Urinary bladder (tissue), 3 donors: ENCODE measurements at regions not wholly inside any gene's neighbourhood (a gene's known extent, or its start where the extent isn't known, plus 50 kb on each side); places are given as distances from the start of the nearest gene placed in this dataset.
A peak's percentile ranks its signal among the peaks of the same experiment; 100 is the strongest.
"Not testable (repeated sequence)": the region's sequence is repeated elsewhere in the genome, so short reads cannot be mapped to it uniquely, and the experiment has no call there.

Source experiments
- DNase-seq: peaks from one replicate; pipeline ENCODE4 v3.0.0-alpha.2; 2015; ENCODE audit errors: extremely low spot score
- H3K27ac ChIP-seq: one replicate; pipeline ENCODE4 v1.5.1; 2013; ENCODE audit warnings: low read depth, mild to moderate bottlenecking, moderate library complexity
- H3K36me3 ChIP-seq: one replicate; pipeline ENCODE4 v1.6.1; 2013; ENCODE audit warnings: mild to moderate bottlenecking, moderate library complexity; ENCODE audit not compliant: insufficient read depth
- H3K4me1 ChIP-seq: one replicate; pipeline ENCODE4 v1.6.1; 2013; ENCODE audit warnings: mild to moderate bottlenecking, moderate library complexity; ENCODE audit not compliant: insufficient read depth
- H3K4me3 ChIP-seq: one replicate; pipeline ENCODE4 v1.5.1; 2013; ENCODE audit warnings: low read depth, low read length
- WGBS: extraction: QIAGEN DNeasy Blood & Tissue Kit; methylation state at CpG from one replicate; pipeline ENCODE4 v1.1.7; 2013; 5-methylcytosine and 5-hydroxymethylcytosine counted together
- donor health status: healthy with polysubstance abuse.
- donor health status: healthy.

DNA sequence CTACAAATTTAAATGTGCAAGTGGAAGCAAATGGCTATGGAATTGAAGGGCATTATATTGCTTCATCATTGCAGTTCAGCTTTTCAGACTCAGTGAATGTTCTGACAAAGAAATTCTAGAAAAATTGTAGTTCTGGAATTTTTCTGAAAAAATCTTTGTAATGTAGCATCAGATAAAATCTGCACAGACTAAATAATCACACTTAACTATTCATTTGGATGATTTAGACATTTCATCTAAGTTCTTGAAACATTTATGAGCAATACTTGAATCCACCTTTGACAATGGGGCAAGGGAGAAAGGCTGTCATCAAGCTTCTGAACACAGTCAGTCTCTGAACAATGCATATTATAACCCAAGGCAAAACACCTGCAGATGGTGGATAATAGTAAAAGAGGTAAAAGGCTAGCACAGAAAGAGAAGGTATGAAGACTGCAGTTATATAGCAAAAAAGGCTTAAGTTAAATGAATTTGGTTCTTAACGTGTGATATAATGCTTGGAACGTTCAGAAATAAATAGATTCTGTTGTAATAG lies 1352.0 kb upstream of the NUDT12 start:
- Histone ChIP-seq H3K36me3 (no peaks in the 10 kb centered on the region), H3K4me3 (no peak overlapping the region), H3K27ac (no peak overlapping the region), H3K4me1 (no peaks in the 10 kb centered on the region)
- 92% methylated on average over 2 of the region's 2 CpGs for WGBS
- no peak for DNase-seq

- Histone ChIP-seq H3K4me3 (no peak overlapping the region), H3K27ac (no peak overlapping the region), H3K4me1 (no peaks in the 10 kb centered on the region), H3K36me3 (no peaks in the 10 kb centered on the region)
- DNase-seq: peak; percentile 7
- 86% methylated on average over 3 of the region's 3 CpGs for WGBS
These were observed 1351.3 kb upstream of the NUDT12 start for GRCh38 chr5:104913841-104914281.

DNA sequence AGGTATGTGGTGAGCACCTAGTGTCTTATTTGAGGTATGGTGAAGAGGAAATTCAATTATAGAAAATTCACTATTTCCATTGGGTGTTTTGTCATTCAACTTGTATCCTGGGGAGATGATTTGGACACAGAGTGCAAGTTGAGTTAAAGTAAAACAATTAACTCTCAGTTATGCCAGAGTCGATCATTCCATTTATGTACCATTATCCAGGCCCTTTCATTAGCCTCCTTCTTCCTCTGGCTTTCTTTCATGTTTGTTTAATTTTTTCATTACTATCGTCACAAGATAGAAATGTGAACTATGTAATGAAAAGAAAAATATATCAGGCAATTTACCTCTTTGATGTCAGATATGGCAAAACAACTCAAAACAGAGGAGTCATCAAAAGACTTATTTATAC lies 1347.2 kb upstream of the NUDT12 start:
- no peaks in the 10 kb centered on the region for H3K4me1 ChIP-seq
- H3K4me3 ChIP-seq: no peak overlapping the region
- no peaks in the 10 kb centered on the region for H3K36me3 ChIP-seq
- H3K27ac ChIP-seq: no peak overlapping the region
- WGBS: 69% methylated on average over 2 of the region's 2 CpGs
- no peak for DNase-seq

DNA sequence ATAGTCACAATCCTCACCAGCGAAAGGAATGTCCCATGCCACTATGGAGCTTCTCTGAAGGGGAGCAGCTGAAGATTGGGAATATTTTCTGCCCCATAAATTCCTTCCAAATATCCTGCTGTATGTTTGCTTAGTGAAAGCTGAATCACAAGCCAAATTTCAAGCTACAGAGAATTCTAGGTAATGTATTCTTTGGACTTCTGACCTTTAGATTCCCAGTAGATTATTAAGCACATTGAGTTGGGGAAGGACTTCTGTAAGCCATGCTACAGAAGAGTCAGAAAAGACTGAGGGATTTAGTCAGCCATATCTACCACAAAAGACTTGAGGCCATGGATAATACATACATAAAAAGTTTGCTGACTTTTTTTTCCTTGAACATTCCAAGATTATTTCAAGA lies 1342.0 kb upstream of the NUDT12 start:
- WGBS: 94% methylated on average over 1 of the region's 1 CpG
- Histone ChIP-seq H3K27ac (no peak overlapping the region), H3K4me3 (no peak overlapping the region), H3K36me3 (no peaks in the 10 kb centered on the region), H3K4me1 (no peaks in the 10 kb centered on the region)
- no peak for DNase-seq

DNA sequence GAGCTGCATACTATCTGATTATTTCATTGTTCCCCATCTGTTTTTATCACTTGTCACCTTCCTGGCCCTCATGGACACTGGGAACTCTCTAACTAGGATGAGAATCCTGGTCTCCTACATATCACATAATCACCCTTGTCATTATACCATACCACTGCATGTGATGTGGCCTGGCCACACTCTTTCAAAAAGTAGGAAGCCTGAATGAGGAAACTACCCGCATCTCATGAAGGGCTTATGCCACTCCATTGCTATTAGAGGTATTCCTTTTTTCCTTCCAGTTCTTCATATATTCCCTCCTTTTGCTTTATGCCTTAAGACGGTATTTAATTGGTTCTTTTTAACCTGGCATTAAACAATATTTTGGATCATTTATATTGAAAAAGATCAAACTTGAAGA lies 1341.4 kb upstream of the NUDT12 start:
- WGBS: 50% methylated on average over 2 of the region's 2 CpGs
- Histone ChIP-seq H3K36me3 (no peaks in the 10 kb centered on the region), H3K4me3 (no peak overlapping the region), H3K4me1 (no peaks in the 10 kb centered on the region), H3K27ac (no peak overlapping the region)
- no peak for DNase-seq

DNA sequence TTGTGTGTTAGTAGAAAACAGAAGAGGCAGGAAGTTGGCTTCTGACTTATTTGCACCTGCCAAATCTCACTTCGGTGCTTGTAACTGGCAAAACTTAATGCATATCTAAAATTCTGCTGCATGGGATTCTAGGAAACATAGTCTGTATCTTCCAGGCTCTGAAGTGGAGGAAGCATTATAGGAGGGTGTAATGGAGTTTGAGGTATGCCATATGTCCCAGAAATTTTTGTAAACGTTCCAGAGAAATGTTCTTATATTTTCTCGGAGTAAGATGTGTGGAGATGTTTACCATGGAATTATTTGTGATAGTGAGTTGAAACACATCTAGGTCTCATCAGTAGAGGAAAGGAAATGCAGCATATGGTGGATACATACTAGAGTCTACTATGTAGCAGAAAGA lies 1329.0 kb upstream of the NUDT12 start:
- Histone ChIP-seq H3K4me1 (no peaks in the 10 kb centered on the region), H3K27ac (no peak overlapping the region), H3K36me3 (no peaks in the 10 kb centered on the region), H3K4me3 (no peak overlapping the region)
- no peak for DNase-seq
- WGBS: 24% methylated on average over 3 of the region's 3 CpGs

DNA sequence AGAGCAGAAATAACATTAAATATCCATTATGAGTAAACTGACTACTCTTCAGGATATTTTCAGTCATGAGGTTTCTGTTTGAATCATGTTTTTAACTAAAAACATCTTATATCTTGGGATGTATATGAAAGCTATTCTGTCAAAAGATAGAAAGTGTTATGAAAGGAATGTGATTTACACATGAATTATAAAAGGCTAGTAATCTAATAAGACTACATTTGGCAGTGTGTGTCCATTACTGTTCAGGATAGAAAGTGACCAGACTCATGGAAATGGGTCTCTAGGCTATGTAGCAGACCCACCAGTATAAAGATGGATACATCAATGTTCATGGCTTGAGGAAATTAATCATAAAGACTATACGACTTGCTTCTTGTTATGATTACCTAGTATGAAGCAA lies 1328.2 kb upstream of the NUDT12 start:
- DNase-seq: no peak
- H3K4me1 ChIP-seq: no peaks in the 10 kb centered on the region
- no peaks in the 10 kb centered on the region for H3K36me3 ChIP-seq
- 71% methylated on average over 1 of the region's 1 CpG for WGBS
- no peak overlapping the region for H3K27ac ChIP-seq
- H3K4me3 ChIP-seq: no peak overlapping the region

DNA sequence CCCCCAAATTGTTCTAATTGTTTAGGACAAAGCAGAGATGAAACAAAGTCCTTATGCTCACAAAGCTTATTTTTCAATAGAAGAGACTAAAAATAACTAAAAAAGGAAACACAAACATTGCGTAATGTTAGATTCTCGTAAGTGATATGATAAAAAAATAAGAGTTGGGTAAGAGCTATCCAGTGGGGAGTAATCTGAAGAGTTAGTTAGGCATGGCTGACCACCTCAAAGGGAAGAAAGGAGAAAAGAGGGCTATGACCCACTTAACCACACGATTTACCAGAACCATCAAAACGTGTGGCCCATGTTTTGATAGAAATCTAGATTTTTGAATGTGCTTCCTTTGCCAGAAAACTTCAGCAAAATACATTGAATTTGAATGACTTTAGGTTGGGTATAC lies 1296.8 kb upstream of the NUDT12 start:
- no peak overlapping the region for H3K27ac ChIP-seq
- H3K36me3 ChIP-seq: no peaks in the 10 kb centered on the region
- no peaks in the 10 kb centered on the region for H3K4me1 ChIP-seq
- WGBS: 72% methylated on average over 4 of the region's 4 CpGs
- no peak overlapping the region for H3K4me3 ChIP-seq
- DNase-seq: no peak

GRCh38 chr5:104852099-104852498 lies 1289.5 kb upstream of the NUDT12 start:
- DNase-seq, H3K36me3 ChIP-seq, H3K4me3 ChIP-seq, H3K4me1 ChIP-seq, H3K27ac ChIP-seq: not testable (repeated sequence)
- 86% methylated on average over 5 of the region's 5 CpGs for WGBS

DNA sequence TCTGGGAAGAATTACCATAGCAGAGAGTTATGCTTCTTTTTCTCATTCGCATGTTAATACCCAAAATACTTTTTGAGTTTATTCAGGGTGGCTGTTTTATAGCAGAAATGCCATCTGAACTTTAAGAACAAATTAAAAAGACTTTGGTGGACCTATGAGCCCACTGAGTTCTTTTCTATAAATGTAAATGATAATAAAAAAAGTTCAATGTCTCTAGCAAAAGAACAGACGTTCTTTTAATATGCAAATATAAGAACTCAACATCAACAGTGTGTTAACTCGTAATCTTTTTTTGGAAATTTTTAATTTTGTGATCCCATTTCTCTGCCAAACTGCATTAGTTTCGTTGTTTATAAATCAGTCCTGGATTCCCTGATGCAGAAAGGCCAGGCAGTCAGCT lies 1283.0 kb upstream of the NUDT12 start:
- no peaks in the 10 kb centered on the region for H3K4me1 ChIP-seq
- no peak overlapping the region for H3K27ac ChIP-seq
- DNase-seq: no peak
- WGBS: 33% methylated on average over 4 of the region's 4 CpGs
- H3K36me3 ChIP-seq: no peaks in the 10 kb centered on the region
- H3K4me3 ChIP-seq: no peak overlapping the region

- no peaks in the 10 kb centered on the region for H3K4me1 ChIP-seq
- H3K4me3 ChIP-seq: no peak overlapping the region
- 36% methylated on average over 2 of the region's 2 CpGs for WGBS
- no peak overlapping the region for H3K27ac ChIP-seq
- no peaks in the 10 kb centered on the region for H3K36me3 ChIP-seq
- no peak for DNase-seq
These were observed 1281.2 kb upstream of the NUDT12 start for GRCh38 chr5:104843822-104844221.

- H3K27ac ChIP-seq: no peak overlapping the region
- no peaks in the 10 kb centered on the region for H3K4me1 ChIP-seq
- DNase-seq: no peak
- H3K4me3 ChIP-seq: no peak overlapping the region
- 78% methylated on average over 1 of the region's 1 CpG for WGBS
- H3K36me3 ChIP-seq: no peaks in the 10 kb centered on the region
These were observed 1277.7 kb upstream of the NUDT12 start for GRCh38 chr5:104840284-104840683.

DNA sequence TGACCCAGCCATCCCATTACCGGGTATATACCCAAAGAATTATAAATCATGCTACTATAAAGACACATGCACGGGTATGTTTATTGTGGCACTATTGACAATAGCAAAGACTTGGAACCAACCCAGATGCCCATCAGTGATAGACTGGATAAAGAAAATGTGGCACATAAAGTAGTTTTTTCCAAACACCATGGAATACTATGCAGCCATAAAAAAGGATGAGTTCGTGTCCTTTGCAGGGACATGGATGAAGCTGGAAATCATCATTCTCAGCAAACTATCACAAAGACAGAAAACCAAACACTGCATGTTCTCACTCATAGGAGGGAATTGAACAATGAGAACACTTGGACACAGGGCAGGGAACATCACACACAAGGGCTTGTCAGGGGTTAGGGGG lies 1268.9 kb upstream of the NUDT12 start:
- DNase-seq, H3K4me1 ChIP-seq, H3K36me3 ChIP-seq, H3K27ac ChIP-seq, H3K4me3 ChIP-seq: not testable (repeated sequence)
- 95% methylated on average over 3 of the region's 3 CpGs for WGBS

DNA sequence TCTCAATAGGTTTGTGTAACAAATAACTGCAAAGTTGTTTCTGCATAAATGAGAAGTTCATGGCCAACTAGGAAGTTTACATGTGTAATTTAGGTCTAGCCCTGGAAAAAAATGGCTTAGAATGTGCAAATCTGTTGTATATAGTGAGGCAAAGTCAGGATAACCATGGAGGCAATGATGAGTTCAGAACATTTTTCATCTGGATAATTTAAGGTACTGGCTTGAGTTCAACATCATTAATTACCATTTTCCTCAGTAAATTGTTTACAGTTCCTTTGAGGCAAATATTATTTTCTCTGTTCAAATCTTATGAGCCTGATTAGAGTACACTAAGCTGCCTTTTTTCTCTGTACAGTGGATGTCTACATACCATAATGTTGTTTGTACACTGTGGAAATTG lies 1259.0 kb upstream of the NUDT12 start:
- no peaks in the 10 kb centered on the region for H3K4me1 ChIP-seq
- no peak for DNase-seq
- H3K27ac ChIP-seq: no peak overlapping the region
- no peaks in the 10 kb centered on the region for H3K36me3 ChIP-seq
- H3K4me3 ChIP-seq: no peak overlapping the region

- 15% methylated on average over 1 of the region's 1 CpG for whole genome bisulfite sequencing
- H3K27ac ChIP-seq: no peak overlapping the region
- no peaks in the 10 kb centered on the region for H3K36me3 ChIP-seq
- no peaks in the 10 kb centered on the region for H3K4me1 ChIP-seq
- no peak for DNase-seq
- H3K4me3 ChIP-seq: no peak overlapping the region
These were observed 1254.5 kb upstream of the NUDT12 start for GRCh38 chr5:104817127-104817526.
